NT2/D1 (cell line): ENCODE measurements at regions not wholly inside any gene's neighbourhood (a gene's known extent, or its start where the extent isn't known, plus 50 kb on each side); places are given as distances from the start of the nearest gene placed in this dataset.

Experiments used
- DNase-seq: peaks from one replicate; pipeline ENCODE4 v3.0.0-alpha.2; 2011; ENCODE audit warnings: low read depth, low spot score
- H3K27me3 ChIP-seq: 2 replicates; pipeline ENCODE4 v1.6.0; 2011; ENCODE audit warnings: mild to moderate bottlenecking; ENCODE audit not compliant: insufficient read length, insufficient read depth
- H3K36me3 ChIP-seq: 2 replicates; pipeline ENCODE4 v1.6.1; 2011; ENCODE audit warnings: mild to moderate bottlenecking, low read length, mixed read lengths; ENCODE audit not compliant: insufficient read depth, insufficient read length
- H3K4me1 ChIP-seq: 2 replicates; pipeline ENCODE4 v1.5.1; 2011; ENCODE audit not compliant: insufficient read depth, insufficient read length
- H3K4me3 ChIP-seq: 2 replicates; pipeline ENCODE4 v1.5.1; 2011; ENCODE audit warnings: low read depth; ENCODE audit not compliant: insufficient read length
- H3K9ac ChIP-seq: 2 replicates; pipeline ENCODE4 v1.6.0; 2011; ENCODE audit warnings: low read depth; ENCODE audit not compliant: insufficient read length
- H3K9me3 ChIP-seq: 2 replicates; pipeline ENCODE4 v1.5.1; 2011; ENCODE audit warnings: mild to moderate bottlenecking, low read length; ENCODE audit not compliant: insufficient read depth
- SUZ12 ChIP-seq: IDR thresholded peaks from 2 replicates; pipeline ENCODE4 v1.6.1; 2011; ENCODE audit not compliant: insufficient read length, insufficient read depth; ENCODE audit errors: extremely low read depth
- YY1 ChIP-seq: IDR thresholded peaks from 2 replicates; pipeline ENCODE4 v1.6.1; 2011; ENCODE audit not compliant: insufficient read length, insufficient read depth
- ZNF274 ChIP-seq: IDR thresholded peaks from 2 replicates; pipeline ENCODE4 v1.6.1; 2011; ENCODE audit warnings: mild to moderate bottlenecking, low read depth, low read length

DNA sequence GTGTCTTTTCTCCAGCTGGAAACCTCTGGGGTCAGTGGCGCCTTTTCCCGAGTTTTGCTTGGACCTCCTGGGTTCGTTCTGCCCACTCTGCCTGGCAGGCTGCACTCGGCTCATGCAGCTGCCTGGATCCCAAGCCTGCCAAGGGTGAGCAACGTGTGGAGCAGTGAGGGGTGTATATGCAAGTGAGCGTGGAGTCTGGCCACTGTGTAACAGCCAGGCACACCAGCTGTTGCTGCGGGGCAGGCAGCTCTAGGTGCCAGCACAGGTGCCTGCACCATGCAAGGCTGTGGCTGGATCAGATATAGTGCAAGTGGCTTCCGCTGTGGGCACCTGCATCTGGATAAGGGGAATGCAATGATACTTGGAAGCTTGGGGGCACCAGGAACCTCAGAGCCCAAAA lies 699.4 kb downstream of the SLITRK1 start:
- H3K27me3 ChIP-seq = no peaks in the 10 kb centered on the region
- no peaks in the 10 kb centered on the region for H3K4me1 ChIP-seq
- H3K4me3 ChIP-seq = no peak overlapping the region

DNA sequence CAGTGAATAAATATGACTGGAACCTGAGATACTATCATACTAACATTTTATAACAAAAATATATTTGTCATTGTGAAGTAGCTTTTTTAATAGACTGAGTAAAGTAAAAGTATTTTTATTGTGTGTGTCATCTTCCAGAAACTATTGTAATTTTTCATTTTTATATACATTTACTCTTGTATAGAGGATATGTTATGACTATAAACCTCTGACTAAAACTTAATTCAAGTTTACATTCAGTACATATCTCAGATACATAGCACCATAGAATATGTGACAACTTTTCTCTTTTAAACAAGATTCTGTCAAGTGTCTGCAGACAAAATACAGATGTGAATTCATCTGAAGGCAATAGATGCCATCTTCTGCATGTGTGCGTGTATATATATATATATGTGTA lies 704.3 kb downstream of the SLITRK1 start:
- no peak overlapping the region for H3K4me3 ChIP-seq
- H3K9ac ChIP-seq = no peak overlapping the region
- H3K27me3 ChIP-seq = no peaks in the 10 kb centered on the region
- H3K36me3 ChIP-seq = no peaks in the 10 kb centered on the region
- H3K9me3 ChIP-seq = no peaks in the 10 kb centered on the region
- DNase-seq = no peak
- no peaks in the 10 kb centered on the region for H3K4me1 ChIP-seq
- no peak for TF ChIP-seq YY1
- TF ChIP-seq SUZ12 = no peak
- no peak for TF ChIP-seq ZNF274

More for the DNA sequence above, 699.4 kb downstream of the SLITRK1 start:
- TF ChIP-seq YY1 = no peak
- TF ChIP-seq ZNF274 = no peak
- DNase-seq = no peak
- no peak overlapping the region for H3K9ac ChIP-seq
- H3K9me3 ChIP-seq = no peaks in the 10 kb centered on the region
- no peaks in the 10 kb centered on the region for H3K36me3 ChIP-seq

DNA sequence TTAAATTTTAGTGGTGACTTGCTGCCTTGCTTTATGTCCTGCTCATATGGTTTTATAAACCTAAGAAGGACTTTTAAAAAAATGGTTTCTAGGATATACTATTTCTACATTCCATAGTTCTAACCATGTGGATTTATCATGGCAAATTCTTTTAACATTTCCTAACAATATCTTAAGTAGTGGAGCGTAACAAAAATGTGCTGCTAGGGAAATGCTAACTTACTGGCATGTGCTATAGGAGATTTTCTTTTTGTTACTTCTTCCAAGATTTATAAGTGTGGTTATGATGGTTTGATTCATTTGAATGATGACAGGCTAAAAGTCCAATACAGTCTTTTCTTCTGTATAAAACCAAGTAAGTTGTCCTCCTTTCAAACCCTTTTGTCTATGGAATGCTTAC lies 713.7 kb downstream of the SLITRK1 start:
- Histone ChIP-seq H3K36me3 (no peaks in the 10 kb centered on the region), H3K9me3 (no peaks in the 10 kb centered on the region; the same call in 1 of the 2 replicates), H3K27me3 (no peaks in the 10 kb centered on the region), H3K4me1 (no peaks in the 10 kb centered on the region), H3K9ac (no peak overlapping the region), H3K4me3 (no peak overlapping the region)
- no peak for TF ChIP-seq SUZ12
- TF ChIP-seq ZNF274 = no peak
- TF ChIP-seq YY1 = no peak
- DNase-seq = no peak

DNA sequence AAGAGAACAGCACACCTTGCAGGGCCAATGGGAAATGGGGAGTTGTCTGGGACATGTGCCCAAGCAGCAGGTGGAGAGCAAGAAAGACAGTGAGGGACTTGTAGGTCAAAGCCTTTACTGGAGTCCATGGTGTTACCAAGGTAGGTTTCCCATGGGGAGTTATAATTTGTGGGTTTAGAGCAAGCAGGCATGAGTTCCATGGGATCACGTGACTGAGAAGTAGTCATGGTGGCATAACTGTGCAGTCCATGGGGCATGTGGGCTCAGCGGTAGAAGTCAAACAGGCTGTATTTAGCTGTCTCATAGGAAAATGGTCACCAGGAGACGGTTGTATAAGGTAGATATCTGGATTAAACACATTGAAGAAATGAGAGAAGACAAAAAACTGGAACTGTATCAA lies 715.1 kb downstream of the SLITRK1 start:
- Histone ChIP-seq H3K9ac (no peak overlapping the region), H3K27me3 (no peaks in the 10 kb centered on the region), H3K36me3 (no peaks in the 10 kb centered on the region), H3K9me3 (no peaks in the 10 kb centered on the region; the same call in 1 of the 2 replicates), H3K4me3 (no peak overlapping the region), H3K4me1 (no peaks in the 10 kb centered on the region)
- DNase-seq = no peak
- TF ChIP-seq YY1 = no peak
- no peak for TF ChIP-seq SUZ12
- no peak for TF ChIP-seq ZNF274

DNA sequence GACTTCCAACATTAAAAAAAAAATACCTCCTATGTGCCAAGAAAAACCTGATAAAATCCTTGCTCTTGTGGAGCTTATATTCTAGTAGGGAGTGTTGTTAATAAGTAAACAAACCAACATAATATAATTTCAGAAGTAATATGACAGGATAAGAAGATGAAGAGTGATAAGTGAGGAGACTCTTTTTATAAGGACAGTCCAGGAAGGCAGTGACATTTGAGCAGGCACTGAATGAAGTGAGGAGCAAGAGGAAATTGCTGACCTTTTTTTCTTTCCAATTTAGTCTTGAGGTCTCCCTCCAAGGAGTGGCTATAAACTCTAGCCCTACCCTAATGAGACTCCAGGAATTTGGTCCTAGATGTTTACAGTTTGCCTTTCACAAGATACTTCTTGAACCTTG lies 715.7 kb downstream of the SLITRK1 start:
- no peaks in the 10 kb centered on the region; the same call in 1 of the 2 replicates for H3K9me3 ChIP-seq
- no peaks in the 10 kb centered on the region for H3K36me3 ChIP-seq
- H3K4me1 ChIP-seq = no peaks in the 10 kb centered on the region
- H3K9ac ChIP-seq = no peak overlapping the region
- H3K27me3 ChIP-seq = no peaks in the 10 kb centered on the region
- H3K4me3 ChIP-seq = no peak overlapping the region
- TF ChIP-seq SUZ12 (no peak), ZNF274 (no peak), YY1 (no peak)
- DNase-seq = no peak

DNA sequence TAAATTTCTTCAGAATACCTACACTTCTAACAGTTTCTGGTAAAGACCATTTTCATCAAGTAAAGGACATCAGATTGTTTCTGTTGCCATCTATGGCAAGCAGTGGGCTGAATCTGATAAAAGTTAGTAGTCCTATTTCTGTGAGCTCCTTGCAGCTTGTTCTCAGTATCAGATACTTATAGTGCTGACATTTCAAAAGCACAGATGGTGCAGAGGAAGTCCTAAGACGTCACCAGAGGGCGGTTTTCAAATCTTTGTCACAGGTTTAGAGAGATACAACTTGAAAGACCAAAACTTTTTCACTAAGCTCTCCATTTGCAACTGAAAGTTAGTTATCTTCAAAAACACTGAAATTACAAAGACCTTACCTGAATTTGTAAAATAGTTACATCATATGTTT lies 719.8 kb downstream of the SLITRK1 start:
- no peaks in the 10 kb centered on the region for H3K36me3 ChIP-seq
- H3K9me3 ChIP-seq = no peaks in the 10 kb centered on the region
- no peak for DNase-seq
- TF ChIP-seq YY1 = no peak
- no peak overlapping the region for H3K9ac ChIP-seq
- no peak overlapping the region for H3K4me3 ChIP-seq
- H3K27me3 ChIP-seq = no peaks in the 10 kb centered on the region
- no peaks in the 10 kb centered on the region for H3K4me1 ChIP-seq

DNA sequence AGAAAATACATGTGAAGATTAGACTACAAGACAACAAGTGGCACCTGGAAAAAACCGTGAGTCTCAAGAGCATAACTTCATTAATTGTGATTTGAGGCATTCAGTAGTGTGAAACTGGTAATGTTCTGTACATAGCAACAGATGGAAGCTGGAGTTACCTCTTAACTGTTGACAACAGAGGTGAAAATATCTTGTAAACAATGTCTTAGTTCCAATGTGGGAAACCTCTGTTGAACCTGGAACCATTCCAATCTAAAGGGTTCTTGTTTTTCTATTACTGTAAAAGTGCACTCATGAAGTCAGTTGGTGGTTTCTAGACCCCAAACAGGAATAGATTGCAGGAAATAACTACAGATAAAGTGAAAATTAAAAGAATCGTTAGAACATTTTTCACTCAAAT lies 728.4 kb downstream of the SLITRK1 start:
- Histone ChIP-seq H3K27me3 (no peaks in the 10 kb centered on the region), H3K4me1 (no peaks in the 10 kb centered on the region), H3K9me3 (no peaks in the 10 kb centered on the region), H3K36me3 (no peaks in the 10 kb centered on the region), H3K9ac (no peak overlapping the region), H3K4me3 (no peak overlapping the region)
- TF ChIP-seq ZNF274 = no peak
- no peak for TF ChIP-seq YY1
- no peak for TF ChIP-seq SUZ12
- DNase-seq = no peak

DNA sequence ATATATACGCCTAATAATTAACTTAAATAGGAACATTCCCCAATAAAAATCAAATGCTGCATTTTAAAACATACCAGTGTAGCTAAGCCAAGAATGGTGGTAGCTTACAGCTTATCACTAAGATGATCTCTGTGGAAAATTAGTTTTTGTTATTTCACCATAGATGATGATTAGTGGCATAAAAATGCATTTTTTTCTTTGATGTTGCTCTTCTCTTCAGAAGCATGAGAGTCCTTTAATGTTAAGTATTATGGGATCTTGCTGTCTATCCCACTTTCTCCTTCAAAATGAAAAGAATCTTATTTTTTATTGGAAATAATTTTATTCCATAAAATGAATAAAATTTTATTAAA lies 731.0 kb downstream of the SLITRK1 start:
- no peak overlapping the region for H3K4me3 ChIP-seq
- H3K36me3 ChIP-seq = no peaks in the 10 kb centered on the region
- H3K9ac ChIP-seq = no peak overlapping the region
- H3K27me3 ChIP-seq = no peaks in the 10 kb centered on the region
- DNase-seq = no peak
- TF ChIP-seq SUZ12 (no peak), ZNF274 (no peak), YY1 (no peak)
- H3K9me3 ChIP-seq = no peaks in the 10 kb centered on the region
- no peaks in the 10 kb centered on the region for H3K4me1 ChIP-seq
